ENCODE measurements at regions not wholly inside any gene's neighbourhood (a gene's known extent, or its start where the extent isn't known, plus 50 kb on each side); places are given as distances from the start of the nearest gene placed in this dataset.

DNA sequence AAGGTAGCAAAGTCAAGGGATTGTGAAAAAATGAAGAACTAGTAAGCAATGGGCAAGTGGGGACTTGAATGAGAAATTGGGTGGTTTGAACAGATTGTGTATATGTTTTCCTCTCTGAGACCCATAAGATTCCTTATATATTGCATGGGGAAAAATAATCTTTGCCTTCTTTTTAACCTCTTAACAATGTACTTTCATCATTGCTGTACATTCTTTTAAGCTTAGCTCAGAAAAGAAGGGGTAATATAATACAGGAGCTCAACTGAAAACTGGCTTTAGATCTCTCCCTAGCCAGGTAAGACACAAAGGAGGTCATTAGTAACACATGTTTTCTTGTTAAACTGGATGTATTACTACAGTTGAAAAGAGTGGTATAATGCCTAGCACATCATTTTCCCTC lies 287.2 kb downstream of the RNF144B start:
- DNase-seq, result no peak

DNA sequence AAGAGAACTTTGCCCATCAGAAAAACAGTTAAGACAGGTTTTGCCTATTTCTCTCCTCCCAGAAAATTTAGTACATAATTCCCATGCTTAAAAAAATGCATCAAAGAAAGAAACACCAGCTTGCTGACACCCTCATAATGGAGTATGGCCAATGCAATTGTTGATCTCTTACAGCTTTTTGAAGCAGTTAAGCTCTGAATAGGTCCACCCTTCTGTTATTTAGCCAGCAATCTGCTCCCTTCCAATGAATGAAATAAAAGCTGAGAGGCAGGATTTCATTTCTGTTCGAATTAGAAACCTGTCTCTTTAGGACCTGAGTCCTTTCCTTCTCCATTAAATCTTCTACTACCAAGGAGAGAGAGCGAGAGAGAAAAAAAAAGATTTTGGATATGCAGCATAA lies 288.7 kb downstream of the RNF144B start:
- no peak for DNase-seq

DNA sequence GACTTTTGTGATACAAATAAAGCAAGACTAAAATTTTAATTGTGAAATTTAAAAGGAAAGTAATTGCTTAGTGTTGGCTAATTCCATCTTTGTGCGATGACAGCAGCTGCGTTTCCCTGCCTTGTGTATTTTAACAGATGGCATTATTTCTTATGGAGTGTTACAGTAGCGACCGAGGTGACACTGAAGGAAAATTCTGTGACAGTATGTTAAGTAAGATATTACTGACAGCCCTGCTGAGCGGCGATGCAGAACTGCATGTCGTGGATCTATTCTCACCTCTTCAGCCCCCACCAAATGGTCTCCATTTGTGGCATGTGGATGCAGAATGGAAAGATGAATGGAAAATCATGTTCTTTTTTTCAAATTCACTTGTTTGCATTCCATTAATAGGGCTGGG lies 289.4 kb downstream of the RNF144B start:
- no peak for DNase-seq

DNA sequence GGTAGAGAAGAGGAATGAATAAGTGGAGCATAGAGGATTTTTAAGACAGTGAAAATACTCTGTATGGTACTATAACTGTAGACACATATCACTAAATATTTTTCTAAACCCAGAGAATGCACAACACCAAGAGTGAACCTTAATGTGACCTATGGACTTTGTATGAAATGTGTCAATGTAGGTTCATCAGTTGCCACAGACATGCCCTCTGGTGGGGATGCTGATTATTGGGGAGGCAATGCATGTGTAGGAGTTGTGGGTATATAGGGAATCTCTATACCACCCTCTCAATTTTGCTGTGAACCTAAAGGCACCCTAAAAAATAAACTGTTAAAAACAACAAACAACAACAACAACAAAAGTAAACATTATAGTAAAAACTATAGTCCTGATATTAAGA lies 293.7 kb downstream of the RNF144B start:
- no peak for DNase-seq

- no peak for DNase-seq
These were observed 294.8 kb downstream of the RNF144B start for GRCh38 chr6:18681832-18682503.

- no peak for DNase-seq
These were observed 297.2 kb downstream of the RNF144B start for GRCh38 chr6:18684343-18684742.

DNA sequence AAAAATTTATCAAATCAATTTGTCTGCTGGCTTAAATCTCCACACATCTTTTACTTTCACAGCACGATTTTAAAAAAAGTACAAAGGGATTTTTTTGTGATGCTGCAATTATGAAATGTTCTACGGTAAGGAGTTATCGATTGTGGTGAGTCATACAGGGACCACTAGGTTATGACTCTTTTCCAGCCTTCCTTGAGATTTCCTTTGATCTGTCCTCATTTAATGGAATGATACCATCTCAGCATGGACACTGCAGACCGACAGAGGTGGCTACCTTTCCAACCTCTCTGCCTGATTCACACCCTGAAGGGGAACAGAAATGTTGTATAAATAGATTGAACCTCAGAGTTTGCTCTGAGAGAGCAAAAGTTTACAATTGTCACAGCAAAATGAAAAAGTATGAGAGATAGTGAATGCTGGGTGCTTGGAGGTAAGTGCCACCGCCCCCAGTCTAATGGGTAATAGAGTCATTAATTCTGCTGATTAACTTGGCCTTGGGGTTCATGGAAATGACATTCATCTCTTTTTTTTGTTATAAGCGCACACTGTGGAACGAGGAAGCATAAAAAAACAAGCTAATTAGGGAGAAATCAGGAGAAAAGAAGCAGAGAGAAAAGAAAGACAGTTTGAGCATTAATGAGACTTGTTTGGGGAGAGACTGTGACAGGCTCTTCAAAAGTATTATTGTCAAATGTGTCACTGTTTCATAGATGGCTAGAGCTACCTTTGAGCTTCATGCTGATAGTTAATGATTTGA lies 306.0 kb downstream of the RNF144B start:
- DNase-seq, result no peak

- no peak for DNase-seq
These were observed 306.7 kb downstream of the RNF144B start for GRCh38 chr6:18693881-18694280.

GRCh38 chr6:18703546-18703945 lies 316.4 kb downstream of the RNF144B start:
- DNase-seq, result no peak

DNA sequence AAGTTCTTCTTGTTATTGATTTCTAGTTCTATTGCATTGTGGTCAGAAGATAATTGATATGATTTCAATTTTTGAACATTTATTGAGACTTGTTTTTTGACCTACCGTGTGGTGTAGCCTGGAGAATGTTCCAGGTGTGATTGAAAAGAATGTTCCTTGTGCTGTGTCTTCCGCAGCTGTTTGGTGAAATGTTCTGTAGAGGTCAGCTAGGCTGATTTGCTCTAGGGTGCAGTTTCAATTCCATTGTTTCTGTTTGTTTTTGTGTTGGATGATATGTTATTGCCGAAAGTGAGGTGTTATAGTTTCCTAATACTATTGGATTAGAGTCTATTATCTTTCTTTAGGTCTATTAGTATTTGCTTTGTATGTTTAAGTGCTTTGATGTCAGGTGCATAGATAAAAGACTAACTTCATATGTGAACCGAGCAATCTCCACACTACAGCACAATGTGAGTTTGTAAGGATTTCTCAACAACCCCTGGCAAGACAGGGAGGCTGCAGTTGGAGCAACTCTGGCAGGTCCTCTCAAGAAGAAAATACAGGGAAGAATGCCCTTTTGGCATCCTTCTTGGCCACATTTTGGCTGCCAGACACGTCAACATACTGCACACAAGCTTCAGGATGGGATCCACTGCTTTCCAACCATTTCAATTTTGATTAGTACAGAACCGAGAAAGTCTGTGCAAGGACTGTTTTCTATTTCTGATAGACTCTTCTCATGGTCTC lies 320.7 kb downstream of the RNF144B start:
- no peak for DNase-seq

- DNase-seq, result no peak
These were observed 325.4 kb downstream of the RNF144B start for GRCh38 chr6:18712595-18712994.

GRCh38 chr6:18720075-18720474 lies 332.9 kb downstream of the RNF144B start:
- DNase-seq, result no peak

GRCh38 chr6:18724056-18724455 lies 336.9 kb downstream of the RNF144B start:
- no peak for DNase-seq

DNA sequence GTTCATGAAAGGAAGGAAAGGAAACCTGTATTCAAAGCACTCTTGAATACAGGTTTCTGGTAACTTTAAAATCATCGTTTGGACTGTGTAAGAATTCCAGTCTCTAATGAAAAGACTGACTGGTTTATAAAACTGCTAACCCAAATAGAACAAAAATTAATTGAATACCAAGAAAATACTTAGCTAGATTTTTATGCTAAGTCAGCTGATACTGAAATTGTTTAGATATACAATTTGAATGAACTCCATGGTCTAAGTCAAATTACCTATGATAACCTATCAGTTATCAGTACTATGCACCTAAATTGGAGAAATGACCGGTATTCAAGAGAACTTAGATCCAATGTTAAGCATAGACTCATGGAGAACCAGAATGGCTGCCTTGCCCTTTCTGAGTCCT lies 338.3 kb downstream of the RNF144B start:
- DNase-seq, result no peak

DNA sequence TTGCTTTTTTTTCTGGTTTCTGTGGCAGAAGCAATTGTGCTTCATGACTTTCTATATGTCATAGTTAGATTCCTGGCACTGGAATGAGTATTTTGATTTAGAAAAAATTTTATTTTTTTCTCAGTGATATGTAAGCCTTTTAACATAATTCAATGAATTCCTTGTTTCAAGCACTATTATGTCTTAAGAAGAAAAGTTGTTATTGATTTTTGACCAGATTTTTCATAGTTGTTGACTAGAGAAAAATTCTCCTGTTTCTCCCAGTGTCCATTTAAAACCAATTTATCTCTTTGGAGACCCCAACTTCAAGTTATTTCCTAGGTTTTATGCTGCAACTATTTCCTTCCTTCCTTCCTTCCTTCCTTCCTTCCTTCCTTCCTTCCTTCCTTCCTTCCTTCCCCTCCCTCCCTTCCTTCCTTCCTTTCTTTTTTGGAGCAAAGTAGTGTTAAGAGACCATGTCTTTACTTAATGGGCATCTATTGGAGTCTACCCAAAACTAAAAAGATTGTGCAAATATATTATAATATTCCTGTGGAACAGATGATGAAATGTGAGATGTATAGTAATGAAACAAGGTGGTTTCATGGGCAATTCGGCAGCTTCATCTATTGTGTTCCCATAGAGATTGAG lies 346.9 kb downstream of the RNF144B start:
- DNase-seq, result no peak

DNA sequence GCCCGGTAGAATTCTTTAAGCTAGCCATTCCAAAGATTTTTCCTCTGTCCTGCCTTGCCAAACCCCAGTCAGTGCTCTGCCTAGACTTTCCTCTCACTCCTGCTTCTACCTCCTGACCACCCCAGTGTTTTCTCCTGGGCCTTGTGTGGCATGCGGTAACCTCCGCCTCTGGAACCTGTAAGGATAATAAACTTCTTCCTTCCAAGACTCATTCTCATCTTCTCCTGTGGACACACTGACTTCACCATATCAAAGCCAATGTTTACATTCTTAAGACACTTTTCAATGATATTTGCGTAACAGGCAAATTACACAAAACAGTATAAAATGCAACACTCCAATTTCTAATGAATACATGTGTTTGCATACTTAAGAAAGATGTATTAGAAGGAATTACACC lies 354.6 kb downstream of the RNF144B start:
- DNase-seq, result no peak

GRCh38 chr6:18742406-18742805 lies 355.3 kb downstream of the RNF144B start:
- DNase-seq, result no peak

DNA sequence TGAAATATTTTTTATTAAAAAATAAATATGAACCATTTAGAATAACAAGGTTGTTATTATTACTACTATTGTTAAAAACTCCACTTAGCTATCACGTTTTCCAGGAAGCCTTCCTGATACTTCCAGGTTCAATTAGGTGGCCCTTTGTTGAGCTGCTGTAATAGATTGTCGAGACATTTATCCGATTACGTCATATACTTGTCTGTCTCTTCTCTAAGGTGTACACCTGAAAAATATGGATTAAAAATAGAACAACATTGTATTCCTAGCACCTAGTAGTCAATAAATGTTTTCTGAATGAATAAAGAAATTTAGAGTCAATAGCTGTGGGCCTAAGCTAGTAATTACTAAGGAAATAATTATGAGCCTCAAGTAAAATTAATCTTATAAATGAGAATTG lies 359.6 kb downstream of the RNF144B start:
- no peak for DNase-seq

GRCh38 chr6:18748314-18748713 lies 361.2 kb downstream of the RNF144B start:
- DNase-seq, result no peak

GRCh38 chr6:18752278-18753068 lies 365.3 kb downstream of the RNF144B start:
- DNase-seq, result no peak

DNA sequence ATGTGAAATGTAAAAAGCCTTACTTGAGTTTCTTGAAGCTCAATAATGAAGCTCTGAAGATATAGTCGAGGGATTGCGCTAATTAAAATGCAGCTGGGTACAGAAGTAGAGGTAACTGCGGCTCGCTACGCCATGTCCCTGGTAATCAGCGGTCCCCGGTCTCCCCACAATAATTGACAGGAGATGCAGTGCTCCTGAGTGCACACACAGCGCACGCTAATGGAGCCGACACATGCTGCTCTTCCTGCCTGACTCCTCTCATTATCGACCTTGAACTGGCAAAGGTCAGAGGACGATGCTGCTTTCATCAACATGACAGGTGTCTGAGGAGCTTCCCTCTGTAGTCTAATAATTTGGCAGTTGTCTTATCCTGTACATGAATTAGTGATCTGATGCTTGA lies 365.9 kb downstream of the RNF144B start:
- no peak for DNase-seq

- DNase-seq, result no peak
These were observed 375.9 kb downstream of the RNF144B start for GRCh38 chr6:18763086-18763485.

- DNase-seq, result no peak
These were observed 397.6 kb downstream of the RNF144B start for GRCh38 chr6:18784794-18785193.
